Lower leg skin (tissue), 3 donors: ENCODE measurements at regions not wholly inside any gene's neighbourhood (a gene's known extent, or its start where the extent isn't known, plus 50 kb on each side); places are given as distances from the start of the nearest gene placed in this dataset.
"Not testable (repeated sequence)": the region's sequence is repeated elsewhere in the genome, so short reads cannot be mapped to it uniquely, and the experiment has no call there.

Source experiments
- POLR2A ChIP-seq, 2 donors: fragments of 450-650 bp; IDR thresholded peaks; one replicate each; pipeline ENCODE4 v1.6.1; 2016 to 2017; ENCODE audit warnings: antibody characterized with exemption in 2 of 2, mild to moderate bottlenecking in 1 of 2, moderate library complexity in 1 of 2
- TF ChIP-seq, protein P1 (sequence below), 3 donors: fragments of 450-650 bp; IDR thresholded peaks; one replicate each; pipeline ENCODE4 v1.5.1; 2016; ENCODE audit warnings: antibody characterized with exemption in 3 of 3, mild to moderate bottlenecking in 3 of 3, moderate library complexity in 2 of 3

DNA sequence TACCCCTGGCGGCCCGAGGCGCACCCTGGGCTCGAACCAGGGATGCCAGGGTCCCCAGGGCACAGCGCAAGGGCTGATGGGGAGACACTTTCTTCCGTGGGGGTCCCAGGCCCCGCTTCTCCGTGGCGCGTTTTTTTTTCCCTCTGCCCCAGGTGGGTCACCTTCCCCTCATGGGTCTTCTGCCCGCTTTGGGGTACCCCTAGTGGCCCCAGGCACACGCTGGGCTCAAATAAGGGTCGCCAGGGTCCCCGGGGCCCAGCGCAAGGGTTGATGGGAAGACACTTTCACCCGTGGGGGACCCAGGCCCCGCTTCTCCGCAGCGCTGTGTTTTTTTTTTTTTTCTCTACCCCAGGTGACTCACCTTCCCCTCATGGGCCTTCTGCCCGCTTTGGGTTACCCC is 163.3 kb upstream of the ZNG1F start:
- TF ChIP-seq, protein P1, sequence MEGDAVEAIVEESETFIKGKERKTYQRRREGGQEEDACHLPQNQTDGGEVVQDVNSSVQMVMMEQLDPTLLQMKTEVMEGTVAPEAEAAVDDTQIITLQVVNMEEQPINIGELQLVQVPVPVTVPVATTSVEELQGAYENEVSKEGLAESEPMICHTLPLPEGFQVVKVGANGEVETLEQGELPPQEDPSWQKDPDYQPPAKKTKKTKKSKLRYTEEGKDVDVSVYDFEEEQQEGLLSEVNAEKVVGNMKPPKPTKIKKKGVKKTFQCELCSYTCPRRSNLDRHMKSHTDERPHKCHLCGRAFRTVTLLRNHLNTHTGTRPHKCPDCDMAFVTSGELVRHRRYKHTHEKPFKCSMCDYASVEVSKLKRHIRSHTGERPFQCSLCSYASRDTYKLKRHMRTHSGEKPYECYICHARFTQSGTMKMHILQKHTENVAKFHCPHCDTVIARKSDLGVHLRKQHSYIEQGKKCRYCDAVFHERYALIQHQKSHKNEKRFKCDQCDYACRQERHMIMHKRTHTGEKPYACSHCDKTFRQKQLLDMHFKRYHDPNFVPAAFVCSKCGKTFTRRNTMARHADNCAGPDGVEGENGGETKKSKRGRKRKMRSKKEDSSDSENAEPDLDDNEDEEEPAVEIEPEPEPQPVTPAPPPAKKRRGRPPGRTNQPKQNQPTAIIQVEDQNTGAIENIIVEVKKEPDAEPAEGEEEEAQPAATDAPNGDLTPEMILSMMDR (IDR thresholded peaks at IDR 0.05): not testable (repeated sequence)
- TF ChIP-seq POLR2A (IDR thresholded peaks at IDR 0.05): not testable (repeated sequence)
